ENCODE measurements at regions not wholly inside any gene's neighbourhood (a gene's known extent, or its start where the extent isn't known, plus 50 kb on each side); places are given as distances from the start of the nearest gene placed in this dataset.

GRCh38 chr12:114762490-114763110, 78.6 kb upstream of the TBX3 start:
- TF ChIP-seq CTCF (conservative IDR thresholded peaks at IDR 0.05; ENCODE audit: low read depth, low read length) (no peak), EZH2 (IDR thresholded peaks at IDR 0.05; ENCODE audit: low read length, unreplicated experiment) (no peak), EZH2phosphoT487 (IDR thresholded peaks at IDR 0.05; ENCODE audit: borderline replicate concordance, low read length) (no peak)
